ENCODE measurements at regions not wholly inside any gene's neighbourhood (a gene's known extent, or its start where the extent isn't known, plus 50 kb on each side); places are given as distances from the start of the nearest gene placed in this dataset.
"Not testable (repeated sequence)": the region's sequence is repeated elsewhere in the genome, so short reads cannot be mapped to it uniquely, and the experiment has no call there.

DNA sequence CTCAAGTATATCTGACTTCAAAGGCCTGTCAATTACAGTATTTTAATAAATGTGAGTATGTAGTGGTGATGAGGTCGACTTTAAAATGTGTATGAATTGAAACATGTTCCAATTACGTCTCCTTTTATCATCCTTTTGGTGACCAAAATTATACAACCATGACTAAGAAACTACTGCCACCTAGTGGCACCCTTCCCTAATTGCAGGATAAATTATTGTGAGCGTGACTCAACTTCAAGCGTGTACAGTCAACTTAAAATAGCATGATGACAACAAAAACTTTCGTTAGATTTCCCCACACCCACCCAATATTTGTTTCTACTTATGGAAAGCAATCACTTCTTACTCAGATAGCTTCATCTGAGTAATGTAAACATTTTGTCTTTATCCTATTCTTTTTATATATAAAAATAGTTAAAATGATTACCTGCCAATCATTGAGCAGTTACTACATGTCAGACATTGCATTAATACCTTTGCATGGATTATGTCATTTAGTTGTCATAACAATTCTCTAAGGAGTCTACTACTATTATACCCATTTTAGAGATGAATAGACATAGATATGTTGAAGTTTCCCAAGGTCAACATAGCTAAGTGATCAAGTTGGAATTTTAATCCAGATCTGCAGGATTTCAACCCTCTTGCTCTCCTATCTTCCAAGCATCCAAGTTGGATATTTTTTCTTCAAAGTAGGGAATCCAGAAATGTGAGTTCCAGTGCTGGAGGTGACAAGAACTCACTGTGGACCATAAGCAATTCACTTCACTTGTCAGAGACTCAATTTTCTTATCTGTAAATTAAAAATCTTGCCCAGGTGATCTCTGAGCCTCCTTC lies 106.0 kb downstream of the MEX3B start:
- peak; percentile 67 for DNase-seq

DNA sequence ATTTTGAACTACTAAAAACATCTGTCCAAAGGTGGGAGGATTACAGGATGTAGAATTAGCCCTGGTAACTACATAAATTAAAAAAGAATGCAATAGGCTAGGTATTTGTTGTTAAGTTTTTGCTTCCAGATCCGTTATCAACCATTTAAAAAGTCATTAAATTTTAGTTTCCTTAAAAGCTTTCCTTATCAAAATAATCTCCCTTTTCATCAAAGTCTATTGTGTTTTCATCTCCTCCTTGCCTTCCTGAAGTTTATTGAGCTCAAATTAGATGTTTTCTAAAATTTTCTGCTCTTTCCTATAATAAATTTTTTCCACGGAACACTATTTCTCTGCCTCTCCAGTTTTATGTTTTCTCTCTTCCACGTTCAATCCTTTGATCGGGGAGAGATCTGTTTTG lies 108.6 kb downstream of the MEX3B start:
- no peak for DNase-seq

DNA sequence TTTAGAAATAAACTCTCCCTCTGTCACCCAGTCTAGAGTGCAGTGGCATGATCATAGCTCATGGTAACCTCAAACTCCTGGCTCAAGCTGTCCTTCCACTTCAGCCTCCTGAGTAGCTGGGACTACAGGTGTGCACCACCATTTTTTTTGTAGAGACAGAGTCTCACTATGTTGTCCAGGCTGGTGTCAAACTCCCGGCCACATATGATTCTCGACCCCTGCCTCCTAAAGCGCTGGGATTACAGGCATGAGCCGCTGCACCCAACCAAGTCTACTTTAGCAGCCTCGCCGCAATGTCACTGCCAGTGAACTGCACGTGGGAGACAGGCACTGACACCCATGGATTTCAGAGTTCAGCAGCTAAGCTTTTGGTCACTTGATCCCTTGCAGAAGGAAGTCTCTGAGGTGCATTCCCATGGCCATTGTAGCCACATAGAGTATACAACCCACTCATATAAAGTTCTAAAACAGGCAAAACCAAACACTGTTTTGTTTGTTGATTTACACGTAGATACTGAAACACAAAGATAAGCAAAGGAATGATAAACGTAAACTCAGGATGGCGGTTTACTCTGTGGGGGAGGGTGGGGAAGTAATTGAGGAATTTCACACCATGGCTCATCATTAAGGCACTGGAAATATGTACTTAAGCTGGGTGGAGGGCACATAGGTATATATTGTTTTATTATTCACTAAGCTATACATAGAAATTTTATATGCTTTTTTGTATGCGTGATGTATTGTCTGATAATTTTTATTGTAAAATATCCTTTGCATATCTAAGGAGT lies 115.0 kb downstream of the MEX3B start:
- DNase-seq: no peak

DNA sequence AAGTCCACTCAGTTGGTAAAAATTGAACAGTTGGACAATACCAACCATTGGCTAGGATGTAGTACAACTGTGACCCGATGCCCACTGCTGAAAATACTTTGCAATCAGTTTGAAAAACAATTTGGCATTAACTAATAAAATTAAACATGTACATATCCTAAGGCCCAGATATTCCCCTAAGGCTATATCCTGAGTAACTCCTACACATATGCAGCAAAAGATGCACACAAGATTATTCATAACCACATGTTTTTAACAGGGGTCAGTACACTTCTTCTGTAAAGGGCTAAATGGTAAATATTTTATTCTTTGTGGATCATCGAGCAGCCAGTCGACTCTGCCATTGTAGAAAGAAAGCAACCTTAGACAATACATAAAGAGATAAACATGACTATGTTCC lies 116.3 kb downstream of the MEX3B start:
- no peak for DNase-seq

DNA sequence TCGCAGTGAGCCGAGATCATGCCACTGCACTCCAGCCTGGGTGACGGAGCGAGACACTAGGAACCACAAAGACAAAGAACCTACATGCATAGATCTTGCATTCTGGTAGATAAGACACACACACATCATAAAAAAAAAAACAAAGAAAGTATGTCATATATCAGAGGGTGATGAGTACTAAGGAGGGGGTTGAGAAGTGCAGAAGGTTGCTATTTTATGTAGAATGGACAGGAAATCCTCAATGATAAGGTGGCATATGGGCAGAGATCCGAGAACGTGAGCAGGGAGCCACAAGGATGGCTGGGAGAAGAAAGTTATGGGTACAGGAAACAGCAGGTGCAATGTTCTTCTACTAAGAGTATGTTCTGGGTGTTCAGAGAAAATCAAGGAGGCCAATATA lies 118.8 kb downstream of the MEX3B start:
- no peak for DNase-seq

DNA sequence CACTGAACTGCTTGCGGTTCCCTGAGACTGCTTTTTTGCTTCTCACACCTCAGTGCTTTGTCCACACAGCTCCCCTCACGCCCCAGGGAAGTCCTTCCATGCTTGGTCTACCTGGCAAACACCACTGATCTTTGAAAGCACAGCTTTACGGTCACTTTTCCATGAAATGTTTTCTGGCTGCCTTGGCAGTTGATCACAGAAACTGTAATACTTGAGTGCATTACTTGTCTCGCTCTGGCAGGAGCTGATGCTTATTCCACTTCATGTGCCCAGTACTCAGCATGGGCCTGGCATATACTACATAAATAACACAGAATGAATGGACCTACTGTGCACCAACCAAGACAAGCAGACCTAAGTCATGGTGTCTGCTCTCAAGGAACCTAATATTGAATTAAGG lies 121.1 kb downstream of the MEX3B start:
- no peak for DNase-seq

DNA sequence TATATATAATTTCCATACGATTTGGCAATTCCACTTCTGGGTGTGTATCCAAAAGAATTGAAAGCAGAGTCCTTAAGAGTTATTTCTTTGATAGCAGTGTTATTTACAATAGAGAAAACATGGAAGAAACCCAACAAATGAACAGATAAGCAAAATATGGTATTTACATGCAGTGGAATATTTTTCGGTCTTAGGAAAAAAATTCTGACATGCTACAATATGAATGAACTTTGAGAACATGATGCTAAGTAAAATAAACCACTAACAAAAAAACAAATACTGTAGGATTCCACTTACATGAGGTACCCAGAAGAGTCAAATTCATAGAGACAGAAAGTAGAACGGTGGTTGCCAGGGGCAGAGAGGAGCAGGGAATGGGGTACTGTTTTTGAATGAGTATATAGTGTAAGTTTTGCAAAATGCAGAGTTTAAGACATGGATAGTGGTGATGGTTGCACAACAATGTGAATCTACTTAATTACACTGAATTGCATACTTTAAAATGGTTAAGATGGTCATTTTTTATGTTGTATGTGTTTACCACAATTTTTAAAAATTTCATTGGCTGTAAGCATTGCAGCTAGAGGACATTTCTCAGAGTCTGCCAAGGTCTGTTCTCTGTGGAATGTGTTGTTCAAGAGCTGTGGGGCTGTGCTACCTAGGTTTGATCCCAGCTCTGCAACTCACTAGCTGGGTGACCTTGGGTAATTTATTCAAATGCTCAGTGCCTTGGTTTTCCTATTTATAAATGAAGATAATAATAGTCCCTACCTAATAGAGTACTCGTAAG lies 122.1 kb downstream of the MEX3B start:
- no peak for DNase-seq

DNA sequence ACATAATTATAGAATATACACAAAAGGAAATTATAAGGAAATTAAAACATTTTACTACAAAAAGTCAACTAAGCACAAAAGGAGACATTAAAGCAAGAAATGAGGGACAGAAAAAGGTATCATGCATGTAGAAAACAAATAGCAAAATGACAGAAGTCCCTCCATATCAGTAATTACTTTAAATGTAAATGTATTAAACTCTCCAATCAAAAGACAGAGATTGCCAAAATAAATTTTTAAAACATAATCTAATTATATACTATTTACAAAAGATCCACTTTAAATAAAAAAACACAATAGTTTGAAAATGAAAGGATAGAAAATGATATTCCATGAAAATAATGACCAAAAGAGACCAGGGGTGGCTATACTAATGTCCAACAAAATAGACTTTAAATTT lies 123.7 kb downstream of the MEX3B start:
- DNase-seq: no peak

DNA sequence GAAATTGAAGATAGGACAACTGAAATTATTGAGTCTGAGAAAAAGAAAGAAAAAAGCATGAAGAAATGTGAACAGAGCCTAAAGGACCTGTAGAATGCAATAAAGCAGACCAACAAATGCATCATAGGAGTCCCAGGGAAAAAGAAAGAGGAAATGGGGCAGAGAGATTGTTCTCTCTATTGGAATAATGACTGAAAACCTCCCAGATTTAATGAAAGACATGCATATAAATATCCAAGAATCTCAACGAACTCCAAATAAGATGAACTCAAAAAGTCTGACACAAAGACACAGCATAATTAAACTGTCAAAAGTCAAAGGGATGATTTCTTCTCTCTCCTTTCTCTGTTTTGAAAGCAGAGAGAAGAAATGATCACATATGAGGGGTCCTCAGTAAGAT lies 124.7 kb downstream of the MEX3B start:
- DNase-seq: no peak

DNA sequence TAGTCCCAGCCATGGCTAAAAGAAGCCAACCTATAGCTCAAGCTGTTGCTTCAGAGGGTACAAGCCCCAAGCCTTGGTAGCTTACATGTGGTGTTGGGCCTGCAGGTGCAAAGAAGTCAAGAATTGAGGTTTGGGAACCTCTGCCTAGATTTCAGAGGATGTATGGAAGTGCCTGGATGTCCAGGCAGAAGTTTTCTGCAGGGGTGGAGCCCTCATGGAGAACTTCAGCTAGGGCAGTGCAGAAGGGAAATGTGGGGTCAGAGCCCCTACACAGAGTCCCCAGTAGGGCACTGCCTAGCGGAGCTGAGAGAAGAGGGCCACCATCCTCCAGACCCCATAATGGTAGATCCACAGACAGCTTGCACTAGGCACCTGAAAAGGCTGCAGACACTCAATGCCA lies 127.1 kb downstream of the MEX3B start:
- DNase-seq: not testable (repeated sequence)

DNA sequence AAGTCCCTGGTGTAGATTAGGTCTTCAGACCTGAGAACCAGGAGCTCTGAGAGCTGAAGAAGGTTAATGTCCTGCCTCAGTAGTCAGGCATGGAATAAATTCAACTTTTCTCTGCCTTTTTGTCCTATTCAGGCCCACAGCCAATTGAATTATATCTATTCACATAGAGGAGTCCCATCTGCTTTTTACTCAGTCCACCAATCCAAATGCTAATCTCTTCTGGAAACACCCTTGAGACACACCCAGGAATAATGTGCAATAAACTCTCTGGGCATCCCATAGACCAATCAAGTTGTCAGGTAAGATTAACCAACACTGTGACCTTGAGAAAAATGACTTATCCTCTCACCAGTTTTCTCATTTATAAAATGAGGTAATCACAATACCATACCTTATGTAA lies 129.4 kb downstream of the MEX3B start:
- DNase-seq: no peak

DNA sequence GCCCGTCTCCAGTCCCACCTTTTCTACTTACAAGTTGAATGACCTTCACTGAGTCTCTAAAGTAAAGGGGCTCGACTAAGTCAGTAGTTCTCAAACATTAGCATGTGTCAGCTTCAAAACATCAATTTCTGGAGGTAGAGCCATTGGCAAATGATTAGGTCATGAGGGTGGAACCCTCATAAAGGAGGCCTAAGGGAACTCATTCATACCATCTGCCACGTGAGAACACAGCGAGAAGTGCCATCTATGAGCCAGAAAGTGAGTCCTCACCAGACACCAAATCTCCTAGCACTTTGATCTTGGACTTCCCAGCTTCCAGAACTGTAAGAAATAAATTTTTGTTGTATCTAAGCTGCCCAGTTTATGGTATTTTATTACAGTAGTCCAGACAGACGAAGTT lies 129.8 kb downstream of the MEX3B start:
- no peak for DNase-seq

DNA sequence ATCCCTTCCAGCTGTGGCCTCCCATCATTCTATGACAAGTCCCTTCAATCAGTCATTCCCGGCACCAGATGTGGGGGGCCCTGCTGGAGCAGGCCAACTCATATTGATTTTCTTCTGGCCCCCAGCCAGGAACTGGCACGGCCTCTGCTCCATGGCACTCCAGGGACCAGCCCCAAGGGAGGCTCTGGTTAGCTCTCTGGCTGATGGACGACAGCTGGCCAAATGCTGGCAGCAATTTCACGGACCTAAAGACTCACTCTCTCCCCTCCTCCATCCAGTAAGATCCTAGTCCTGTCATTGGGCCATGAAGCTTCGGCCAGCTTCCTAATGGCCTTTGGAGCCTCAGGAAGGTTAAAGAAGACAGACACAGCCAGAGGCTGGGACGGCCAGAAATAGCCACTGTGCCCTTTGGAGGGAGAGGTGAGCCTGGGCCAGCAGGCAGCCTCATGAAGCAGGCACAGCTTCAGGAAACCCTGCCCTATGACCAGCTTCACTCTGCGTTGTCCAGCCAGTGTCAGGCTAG lies 131.0 kb downstream of the MEX3B start:
- DNase-seq: peak; percentile 20

DNA sequence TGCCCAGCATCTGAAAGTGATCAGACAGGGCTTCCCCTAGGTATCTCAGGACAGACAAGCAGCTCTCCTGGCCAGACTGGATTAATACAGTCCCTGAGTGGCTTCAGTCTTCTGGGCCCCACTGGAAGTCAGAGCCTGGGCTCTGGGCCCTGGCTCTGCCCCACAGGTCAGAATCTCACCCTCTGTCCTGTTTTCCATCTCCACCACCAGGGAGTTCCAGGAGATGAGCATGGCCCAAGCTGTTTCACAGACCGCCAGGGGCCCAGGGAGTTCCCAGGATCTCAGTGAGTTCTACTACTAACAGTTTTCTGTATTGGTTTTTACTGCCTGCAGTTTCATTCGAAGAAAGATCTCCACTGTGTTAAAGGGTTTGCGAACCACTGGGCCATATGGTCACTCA lies 131.5 kb downstream of the MEX3B start:
- no peak for DNase-seq

DNA sequence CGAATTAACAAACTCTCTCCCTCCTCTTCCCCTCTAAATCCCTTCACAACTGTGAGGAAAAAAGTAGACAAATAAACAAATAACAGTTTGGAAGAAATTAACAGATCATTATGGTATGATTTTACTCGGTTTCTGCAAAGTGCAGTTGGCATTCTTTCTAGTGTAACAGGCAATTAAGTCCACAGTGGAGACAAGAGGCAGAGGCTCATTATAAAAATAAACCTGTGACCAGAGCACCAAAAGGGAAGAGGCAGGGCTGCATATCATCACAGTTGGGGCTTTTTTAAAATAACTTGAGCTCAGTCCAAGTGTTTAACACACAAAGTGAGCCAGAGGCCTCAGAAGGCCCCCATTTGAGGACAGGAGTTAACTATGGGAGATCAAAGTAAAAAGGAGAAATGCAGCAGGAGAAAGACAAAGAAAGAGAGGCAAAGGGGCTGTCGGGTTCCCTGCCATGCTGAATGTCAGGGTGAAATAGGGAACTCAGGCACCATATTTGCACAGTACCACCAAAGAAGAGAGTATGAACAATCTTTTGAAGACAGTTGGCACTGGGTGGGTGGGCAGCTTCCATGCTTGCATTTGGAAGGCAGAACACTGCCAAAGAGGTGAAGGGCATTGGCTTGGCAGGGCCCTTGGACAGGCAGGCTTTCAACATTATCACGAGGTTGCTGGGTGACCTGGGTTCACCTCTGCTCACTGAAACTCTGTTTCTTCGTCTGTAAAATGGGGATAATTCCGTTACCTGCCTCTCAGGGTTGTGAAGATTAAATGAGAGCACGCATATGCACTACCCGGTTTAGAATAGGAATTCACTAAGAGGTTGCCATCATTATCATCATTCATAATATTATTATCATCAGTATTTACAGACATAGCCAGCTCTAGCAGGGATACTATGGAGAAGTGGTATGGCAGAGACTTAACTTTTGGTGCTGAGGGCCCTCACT lies 134.5 kb downstream of the MEX3B start:
- DNase-seq: no peak

DNA sequence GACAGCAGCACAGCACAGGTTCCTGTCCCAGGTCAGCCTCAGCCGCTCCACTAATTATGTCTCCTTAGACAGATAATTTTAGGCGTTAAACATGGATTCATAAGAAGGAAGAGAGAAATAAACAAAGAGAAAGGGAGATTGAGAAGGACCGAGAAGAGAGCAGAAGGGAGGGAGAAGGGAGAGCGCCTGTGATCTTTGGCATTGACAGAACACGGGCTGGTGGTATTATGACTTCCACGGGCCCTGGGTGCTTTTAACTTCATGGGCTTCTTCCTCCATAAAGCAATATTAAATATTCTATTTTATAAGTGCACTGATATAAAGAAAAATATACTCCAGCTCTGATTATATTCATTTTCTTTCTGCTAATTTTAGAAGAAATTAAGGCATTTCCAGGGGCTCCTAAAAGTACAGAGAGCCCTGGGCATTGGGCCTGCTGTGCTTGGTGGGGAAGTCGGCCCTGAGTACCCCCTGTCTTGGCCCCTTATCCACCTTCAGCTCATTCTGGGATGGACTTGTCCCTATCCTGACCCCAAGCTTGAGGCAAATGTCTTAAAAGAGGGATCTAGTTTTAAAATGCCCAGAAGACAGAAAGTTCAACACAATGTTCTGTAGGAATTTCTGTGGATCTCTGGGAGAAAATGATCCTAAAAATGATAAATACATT lies 135.3 kb downstream of the MEX3B start:
- DNase-seq: no peak

DNA sequence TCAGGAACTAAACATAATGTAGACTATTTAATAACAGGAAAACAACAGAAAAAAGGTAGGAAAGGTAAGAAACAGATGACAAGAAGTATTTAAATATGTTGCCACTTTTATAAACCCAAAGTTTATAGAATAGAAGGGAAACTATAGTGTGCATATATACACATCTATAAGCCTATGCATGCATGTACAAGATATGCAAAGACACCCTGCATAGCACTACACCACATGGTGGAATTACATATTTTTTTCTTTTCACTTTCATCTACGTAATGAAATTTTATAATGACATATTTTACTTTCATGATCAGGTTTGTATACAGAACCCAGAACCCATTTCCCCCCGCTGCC lies 136.8 kb downstream of the MEX3B start:
- no peak for DNase-seq

DNA sequence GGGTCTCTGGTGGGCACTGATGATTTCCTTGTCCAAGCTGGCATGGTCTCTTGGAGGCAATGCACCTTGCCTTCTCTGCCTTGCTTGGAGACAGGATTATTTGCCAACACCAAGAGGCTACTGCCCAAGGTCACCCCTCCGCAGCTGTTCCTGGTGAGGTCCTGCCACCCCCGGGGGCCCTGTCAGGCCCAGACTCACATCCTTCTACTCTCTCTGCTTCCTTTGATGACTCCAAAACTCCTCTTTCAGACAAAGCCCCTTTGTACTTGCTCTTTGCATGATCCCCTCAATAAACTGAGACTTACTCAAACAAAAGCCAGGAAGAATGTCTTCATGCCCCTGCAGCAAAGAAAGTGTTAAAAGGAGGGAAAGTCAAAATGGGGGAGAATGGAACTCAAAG lies 137.7 kb downstream of the MEX3B start:
- DNase-seq: no peak

DNA sequence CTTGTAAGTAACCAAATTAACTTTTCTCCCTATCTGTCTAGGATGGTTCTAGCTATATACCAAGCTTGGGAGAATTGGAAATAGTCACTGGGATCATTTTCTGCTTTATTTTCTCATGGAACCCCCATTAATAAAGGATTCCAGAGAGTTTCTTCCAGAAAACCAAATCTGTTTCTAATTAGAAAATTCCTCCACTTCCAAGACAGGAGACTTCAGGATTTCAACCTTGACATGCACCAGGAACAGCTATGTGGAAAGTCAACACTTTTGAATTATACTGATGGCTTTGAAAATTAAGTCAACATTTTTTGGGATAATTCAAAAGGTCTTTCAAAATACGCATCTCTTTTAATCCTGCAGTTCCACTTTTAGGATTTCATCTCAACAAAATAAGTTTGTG lies 138.3 kb downstream of the MEX3B start:
- DNase-seq: peak; percentile 64

DNA sequence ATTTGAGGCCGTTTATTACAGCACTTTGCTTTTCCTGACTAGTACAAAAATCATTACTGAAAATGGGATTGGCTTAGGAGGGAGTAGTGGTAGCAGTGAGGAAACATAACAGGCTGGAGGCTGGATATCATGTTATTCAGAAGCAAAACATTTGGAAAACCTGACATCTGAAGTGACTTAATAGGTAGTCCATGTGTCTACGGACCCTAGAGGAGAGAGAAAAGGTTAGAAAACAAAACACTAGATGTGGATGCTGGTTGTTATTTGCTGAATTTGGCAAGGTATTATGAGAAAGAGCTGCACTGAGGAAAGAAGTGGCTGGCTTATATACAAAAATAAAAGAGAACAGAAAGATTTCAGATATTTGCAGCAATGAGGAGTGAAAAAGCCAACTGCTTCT lies 139.9 kb downstream of the MEX3B start:
- no peak for DNase-seq

DNA sequence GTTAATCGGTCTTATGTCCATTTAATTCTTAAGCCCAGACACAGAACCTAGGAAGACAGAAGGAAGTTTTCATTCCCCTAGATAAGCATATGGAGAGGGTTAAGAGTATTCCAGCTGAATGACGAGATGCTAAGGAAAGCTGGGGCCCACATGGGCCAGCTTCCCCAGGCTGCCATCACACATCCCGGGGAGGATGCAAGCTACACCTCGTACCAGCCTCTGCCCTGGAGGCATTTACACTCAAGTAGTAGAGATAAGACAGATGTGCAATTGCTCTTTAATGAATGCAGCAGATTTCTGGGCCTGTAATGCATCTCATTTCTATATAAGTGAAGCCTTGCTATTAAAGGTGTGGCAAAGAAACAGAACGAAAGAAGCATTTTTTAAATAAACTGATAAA lies 144.5 kb downstream of the MEX3B start:
- no peak for DNase-seq

DNA sequence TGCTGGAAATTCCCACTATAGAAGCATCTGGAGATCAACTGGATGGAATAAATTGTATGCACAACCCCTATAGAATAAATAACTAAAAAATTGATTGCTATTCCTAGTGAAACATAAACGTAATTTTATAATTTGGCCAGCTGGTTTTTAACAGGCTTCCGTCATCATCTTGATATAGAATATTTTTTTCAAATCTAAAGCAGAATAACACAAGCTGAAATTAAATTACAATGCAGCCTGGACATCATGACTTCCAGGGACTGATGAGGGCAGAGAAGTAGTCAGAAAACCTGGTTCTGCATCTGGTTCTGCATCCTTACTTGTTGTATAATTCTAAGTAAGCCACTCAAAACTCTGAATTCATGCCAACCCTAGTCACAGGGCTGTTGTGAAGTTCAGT lies 146.1 kb downstream of the MEX3B start:
- no peak for DNase-seq
